ENCODE measurements at regions not wholly inside any gene's neighbourhood (a gene's known extent, or its start where the extent isn't known, plus 50 kb on each side); places are given as distances from the start of the nearest gene placed in this dataset.

GRCh38 chr9:15086156-15086763, 176.0 kb upstream of the FREM1 start:
- TF ChIP-seq CTCF (IDR thresholded peaks at IDR 0.05), result no peak
- no peak for TF ChIP-seq POLR2A (IDR thresholded peaks at IDR 0.05)
- TF ChIP-seq EP300 (IDR thresholded peaks at IDR 0.05), result no peak
